GM04503 (cell line): ENCODE measurements at regions not wholly inside any gene's neighbourhood (a gene's known extent, or its start where the extent isn't known, plus 50 kb on each side); places are given as distances from the start of the nearest gene placed in this dataset.
A peak's percentile ranks its signal among the peaks of the same experiment; 100 is the strongest.
"Not testable (repeated sequence)": the region's sequence is repeated elsewhere in the genome, so short reads cannot be mapped to it uniquely, and the experiment has no call there.

ENCODE experiments used
- DNase-seq: peaks from one replicate; pipeline ENCODE4 v3.0.0-alpha.2; 2012; ENCODE audit warnings: low read depth

GRCh38 chr5:39753747-39754146 is 329.0 kb upstream of the DAB2 start:
- DNase-seq = not testable (repeated sequence)

GRCh38 chr5:39750661-39751060 is 325.9 kb upstream of the DAB2 start:
- DNase-seq = no peak

- DNase-seq = no peak
These were observed 318.1 kb upstream of the DAB2 start for GRCh38 chr5:39742916-39743315.

- DNase-seq = no peak
These were observed 315.6 kb upstream of the DAB2 start for GRCh38 chr5:39740404-39740803.

GRCh38 chr5:39732166-39732565 is 307.4 kb upstream of the DAB2 start:
- DNase-seq = no peak

- no peak for DNase-seq
These were observed 305.9 kb upstream of the DAB2 start for GRCh38 chr5:39730699-39731098.

- no peak for DNase-seq
These were observed 305.2 kb upstream of the DAB2 start for GRCh38 chr5:39730006-39730405.

GRCh38 chr5:39726467-39726866 is 301.7 kb upstream of the DAB2 start:
- no peak for DNase-seq

GRCh38 chr5:39721394-39721793 is 296.6 kb upstream of the DAB2 start:
- DNase-seq = no peak

- no peak for DNase-seq
These were observed 295.4 kb upstream of the DAB2 start for GRCh38 chr5:39720136-39720535.

- peak; percentile 52 for DNase-seq
These were observed 292.6 kb upstream of the DAB2 start for GRCh38 chr5:39717176-39717897.

GRCh38 chr5:39716532-39717028 is 291.8 kb upstream of the DAB2 start:
- no peak for DNase-seq

GRCh38 chr5:39714036-39714698 is 289.4 kb upstream of the DAB2 start:
- no peak for DNase-seq

- no peak for DNase-seq
These were observed 288.6 kb upstream of the DAB2 start for GRCh38 chr5:39713250-39713916.

GRCh38 chr5:39712316-39713249 is 287.8 kb upstream of the DAB2 start:
- no peak for DNase-seq

- no peak for DNase-seq
These were observed 287.0 kb upstream of the DAB2 start for GRCh38 chr5:39711821-39712220.

GRCh38 chr5:39709032-39709431 is 284.3 kb upstream of the DAB2 start:
- DNase-seq = no peak

GRCh38 chr5:39702928-39703327 is 278.1 kb upstream of the DAB2 start:
- no peak for DNase-seq

GRCh38 chr5:39700523-39700922 is 275.7 kb upstream of the DAB2 start:
- no peak for DNase-seq

GRCh38 chr5:39698838-39699560 is 274.2 kb upstream of the DAB2 start:
- no peak for DNase-seq

- no peak for DNase-seq
These were observed 273.1 kb upstream of the DAB2 start for GRCh38 chr5:39697881-39698280.
